ENCODE measurements at regions not wholly inside any gene's neighbourhood (a gene's known extent, or its start where the extent isn't known, plus 50 kb on each side); places are given as distances from the start of the nearest gene placed in this dataset.
"Not testable (repeated sequence)": the region's sequence is repeated elsewhere in the genome, so short reads cannot be mapped to it uniquely, and the experiment has no call there.

GRCh38 chr17:20733923-20734322 is 154.4 kb downstream of the CDRT15L2 start:
- no peak for DNase-seq (ENCODE audit: low read depth)

- no peak for DNase-seq (ENCODE audit: low read depth)
These were observed 156.3 kb downstream of the CDRT15L2 start for GRCh38 chr17:20735796-20736195.

GRCh38 chr17:20737636-20738035 is 158.1 kb downstream of the CDRT15L2 start:
- DNase-seq (ENCODE audit: low read depth): not testable (repeated sequence)

- no peak for DNase-seq (ENCODE audit: low read depth)
These were observed 191.6 kb downstream of the CDRT15L2 start for GRCh38 chr17:20771104-20771503.

GRCh38 chr17:20774472-20775135 is 195.1 kb downstream of the CDRT15L2 start:
- DNase-seq (ENCODE audit: low read depth): no peak

- no peak for DNase-seq (ENCODE audit: low read depth)
These were observed 195.8 kb downstream of the CDRT15L2 start for GRCh38 chr17:20775331-20775730.

- DNase-seq (ENCODE audit: low read depth): no peak
These were observed 200.0 kb downstream of the CDRT15L2 start for GRCh38 chr17:20779521-20779920.

GRCh38 chr17:20781260-20781659 is 201.7 kb downstream of the CDRT15L2 start:
- DNase-seq (ENCODE audit: low read depth): no peak

- not testable (repeated sequence) for DNase-seq (ENCODE audit: low read depth)
These were observed 202.3 kb downstream of the CDRT15L2 start for GRCh38 chr17:20781869-20782268.

- no peak for DNase-seq (ENCODE audit: low read depth)
These were observed 203.6 kb downstream of the CDRT15L2 start for GRCh38 chr17:20783091-20783490.

- no peak for DNase-seq (ENCODE audit: low read depth)
These were observed 204.7 kb downstream of the CDRT15L2 start for GRCh38 chr17:20784100-20784665.

GRCh38 chr17:20787281-20787680 is 207.8 kb downstream of the CDRT15L2 start:
- DNase-seq (ENCODE audit: low read depth): no peak

- no peak for DNase-seq (ENCODE audit: low read depth)
These were observed 212.1 kb downstream of the CDRT15L2 start for GRCh38 chr17:20791626-20792025.

- DNase-seq (ENCODE audit: low read depth): not testable (repeated sequence)
These were observed 215.0 kb downstream of the CDRT15L2 start for GRCh38 chr17:20794532-20794931.

- no peak for DNase-seq (ENCODE audit: low read depth)
These were observed 217.8 kb downstream of the CDRT15L2 start for GRCh38 chr17:20797292-20797691.

GRCh38 chr17:20800146-20800545 is 220.6 kb downstream of the CDRT15L2 start:
- no peak for DNase-seq (ENCODE audit: low read depth)

GRCh38 chr17:20805751-20806150 is 226.2 kb downstream of the CDRT15L2 start:
- DNase-seq (ENCODE audit: low read depth): no peak

GRCh38 chr17:20807566-20807965 is 228.0 kb downstream of the CDRT15L2 start:
- not testable (repeated sequence) for DNase-seq (ENCODE audit: low read depth)

GRCh38 chr17:20815410-20815809 is 227.4 kb downstream of the USP22 start:
- DNase-seq (ENCODE audit: low read depth): not testable (repeated sequence)

- no peak for DNase-seq (ENCODE audit: low read depth)
These were observed 218.9 kb downstream of the USP22 start for GRCh38 chr17:20823905-20824304.

- no peak for DNase-seq (ENCODE audit: low read depth)
These were observed 217.3 kb downstream of the USP22 start for GRCh38 chr17:20825539-20825938.

- DNase-seq (ENCODE audit: low read depth): not testable (repeated sequence)
These were observed 202.4 kb downstream of the USP22 start for GRCh38 chr17:20840453-20840852.

GRCh38 chr17:20840987-20841865 is 201.6 kb downstream of the USP22 start:
- not testable (repeated sequence) for DNase-seq (ENCODE audit: low read depth)

Data from activated T-cell treated with anti-CD3 and anti-CD28 coated beads for 24 hours (primary cell).